Lower lobe of right lung (tissue), 2 donors: ENCODE measurements at regions not wholly inside any gene's neighbourhood (a gene's known extent, or its start where the extent isn't known, plus 50 kb on each side); places are given as distances from the start of the nearest gene placed in this dataset.

Experiments
- ATAC-seq, 2 donors: fragments of 200-7000 bp; cut with Tn5 transposase; one replicate each; pipeline ENCODE4 v1.9.1; 2020 to 2022; ENCODE audit warnings: mild to moderate bottlenecking in 2 of 2, moderate library complexity in 2 of 2
- DNase-seq: peaks from one replicate; pipeline ENCODE4 v3.0.0-alpha.2; 2020
- H3K27ac ChIP-seq: fragments of 200-600 bp; one replicate; pipeline ENCODE4 v1.8.0; 2022
- H3K27me3 ChIP-seq: fragments of 200-600 bp; one replicate; pipeline ENCODE4 v1.8.0; 2022; ENCODE audit warnings: low read depth
- H3K36me3 ChIP-seq: fragments of 200-600 bp; one replicate; pipeline ENCODE4 v1.8.0; 2022; ENCODE audit warnings: mild to moderate bottlenecking
- H3K4me1 ChIP-seq: fragments of 200-600 bp; one replicate; pipeline ENCODE4 v1.8.0; 2022
- H3K4me3 ChIP-seq: fragments of 200-600 bp; one replicate; pipeline ENCODE4 v1.8.0; 2022; ENCODE audit warnings: mild to moderate bottlenecking
- H3K9me3 ChIP-seq: fragments of 200-600 bp; one replicate; pipeline ENCODE4 v1.8.0; 2022
- intact Hi-C: fragments of 100-400 bp; cut with DNase I; formaldehyde crosslinking; loops from one replicate; pipeline ENCODE4 v1.11.0; 2022
- TF ChIP-seq, protein P1 (sequence below): fragments of 200-600 bp; IDR thresholded peaks from one replicate; pipeline ENCODE4 v1.8.0; 2022; ENCODE audit warnings: antibody characterized with exemption, mild to moderate bottlenecking
- donor health status: DM: no; HTN: yes; CAD: no; lungs with severe emphysema.

DNA sequence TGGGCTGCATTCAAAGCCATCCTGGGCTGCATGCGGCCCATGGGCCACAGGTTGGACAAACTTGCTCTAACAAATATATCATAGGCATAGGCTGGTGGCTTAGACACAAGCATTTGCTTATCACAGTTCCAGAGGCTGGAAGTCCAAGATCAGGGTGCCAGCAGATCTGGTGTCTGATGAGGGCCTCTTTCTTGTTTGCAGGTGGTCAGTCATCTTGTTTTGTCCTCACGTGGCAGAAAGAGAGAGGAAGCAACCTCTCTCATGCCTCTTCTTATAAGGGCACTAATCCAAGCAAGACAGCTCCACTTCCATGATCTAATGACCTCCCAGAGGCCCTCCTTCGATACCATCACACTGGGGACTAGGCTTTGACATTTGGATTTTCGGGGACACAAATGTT is 238.7 kb upstream of the TNRC6C start:
- no peaks in the 10 kb centered on the region for H3K9me3 ChIP-seq
- ATAC-seq (no peak), DNase-seq (no peak)
- H3K27ac ChIP-seq, result no peak overlapping the region
- no peaks in the 10 kb centered on the region for H3K36me3 ChIP-seq
- peaks cover 7% of the 10 kb centered on the region for H3K27me3 ChIP-seq
- intact Hi-C loops, result no loop called here
- no peaks in the 10 kb centered on the region for H3K4me1 ChIP-seq
- no peak overlapping the region for H3K4me3 ChIP-seq
- TF ChIP-seq, protein P1, sequence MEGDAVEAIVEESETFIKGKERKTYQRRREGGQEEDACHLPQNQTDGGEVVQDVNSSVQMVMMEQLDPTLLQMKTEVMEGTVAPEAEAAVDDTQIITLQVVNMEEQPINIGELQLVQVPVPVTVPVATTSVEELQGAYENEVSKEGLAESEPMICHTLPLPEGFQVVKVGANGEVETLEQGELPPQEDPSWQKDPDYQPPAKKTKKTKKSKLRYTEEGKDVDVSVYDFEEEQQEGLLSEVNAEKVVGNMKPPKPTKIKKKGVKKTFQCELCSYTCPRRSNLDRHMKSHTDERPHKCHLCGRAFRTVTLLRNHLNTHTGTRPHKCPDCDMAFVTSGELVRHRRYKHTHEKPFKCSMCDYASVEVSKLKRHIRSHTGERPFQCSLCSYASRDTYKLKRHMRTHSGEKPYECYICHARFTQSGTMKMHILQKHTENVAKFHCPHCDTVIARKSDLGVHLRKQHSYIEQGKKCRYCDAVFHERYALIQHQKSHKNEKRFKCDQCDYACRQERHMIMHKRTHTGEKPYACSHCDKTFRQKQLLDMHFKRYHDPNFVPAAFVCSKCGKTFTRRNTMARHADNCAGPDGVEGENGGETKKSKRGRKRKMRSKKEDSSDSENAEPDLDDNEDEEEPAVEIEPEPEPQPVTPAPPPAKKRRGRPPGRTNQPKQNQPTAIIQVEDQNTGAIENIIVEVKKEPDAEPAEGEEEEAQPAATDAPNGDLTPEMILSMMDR, result no peak

DNA sequence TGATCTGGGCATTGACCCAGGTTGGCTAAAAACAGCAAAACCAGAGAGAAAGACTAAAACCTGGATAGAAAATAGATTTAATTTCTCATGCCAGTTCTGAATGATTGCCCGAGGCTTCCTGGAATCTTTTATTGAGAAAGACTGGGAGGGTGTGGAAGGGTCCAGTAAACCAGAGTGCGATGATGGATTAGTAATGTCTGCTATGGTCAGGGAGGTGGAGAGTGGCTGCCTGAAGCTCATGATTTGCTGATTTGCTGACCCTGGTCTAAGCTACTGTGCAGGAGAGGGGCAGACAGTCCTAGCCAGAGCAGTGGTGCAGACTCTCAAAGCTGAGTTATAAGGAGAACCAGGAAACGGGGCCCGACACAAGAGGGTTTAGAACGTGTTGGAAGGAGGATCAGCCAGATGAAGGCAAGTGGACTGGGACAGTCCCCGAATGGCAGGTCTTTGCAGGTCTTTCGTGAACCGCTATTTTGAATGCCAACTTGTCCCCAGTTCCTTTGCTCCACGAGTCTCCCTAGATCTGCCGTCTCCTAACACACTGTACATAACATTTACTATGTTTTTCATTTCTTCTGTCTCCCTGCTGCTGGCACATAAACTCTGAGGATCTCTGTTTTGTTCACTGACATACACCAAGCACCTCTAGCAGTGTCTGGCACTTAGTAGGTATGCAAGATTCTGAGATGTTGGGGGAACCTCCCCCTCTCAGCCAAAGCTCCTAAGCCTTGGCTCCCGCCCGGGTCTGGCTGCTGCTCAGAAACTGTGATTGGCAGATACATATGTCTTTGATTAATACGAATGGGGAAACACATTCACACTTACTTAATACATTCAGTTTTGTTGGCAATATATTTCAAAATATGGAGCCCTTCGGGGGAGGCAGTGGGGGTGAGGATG is 237.3 kb upstream of the TNRC6C start:
- ATAC-seq (no peak), DNase-seq (no peak)
- no peaks in the 10 kb centered on the region for H3K36me3 ChIP-seq
- H3K27me3 ChIP-seq, result peaks cover 7% of the 10 kb centered on the region
- intact Hi-C loops, result no loop called here
- no peak overlapping the region for H3K4me3 ChIP-seq
- H3K9me3 ChIP-seq, result no peaks in the 10 kb centered on the region
- H3K27ac ChIP-seq, result no peak overlapping the region
- H3K4me1 ChIP-seq, result no peaks in the 10 kb centered on the region
- TF ChIP-seq, protein P1, result no peak

DNA sequence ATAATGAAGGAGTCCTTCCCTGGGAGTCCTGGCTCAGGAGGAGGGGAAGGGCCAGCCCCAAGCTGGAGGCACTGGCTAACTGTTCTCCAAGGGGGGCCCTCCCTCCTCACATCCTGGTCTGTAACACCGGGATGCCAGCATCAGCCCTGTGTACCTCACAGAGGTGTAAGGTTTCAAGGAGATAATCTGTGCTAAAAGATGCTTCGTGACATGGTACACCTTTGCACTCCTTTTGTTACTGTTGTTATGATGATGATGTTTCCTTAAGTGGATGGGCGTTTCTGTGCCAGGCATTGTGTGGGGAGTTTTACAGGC is 236.7 kb upstream of the TNRC6C start:
- H3K4me3 ChIP-seq, result no peak overlapping the region
- no peaks in the 10 kb centered on the region for H3K36me3 ChIP-seq
- H3K27me3 ChIP-seq, result peaks cover 7% of the 10 kb centered on the region
- H3K27ac ChIP-seq, result no peak overlapping the region
- intact Hi-C loops, result no loop called here
- ATAC-seq (no peak), DNase-seq (no peak)
- no peaks in the 10 kb centered on the region for H3K4me1 ChIP-seq
- TF ChIP-seq, protein P1, result no peak
- no peaks in the 10 kb centered on the region for H3K9me3 ChIP-seq

DNA sequence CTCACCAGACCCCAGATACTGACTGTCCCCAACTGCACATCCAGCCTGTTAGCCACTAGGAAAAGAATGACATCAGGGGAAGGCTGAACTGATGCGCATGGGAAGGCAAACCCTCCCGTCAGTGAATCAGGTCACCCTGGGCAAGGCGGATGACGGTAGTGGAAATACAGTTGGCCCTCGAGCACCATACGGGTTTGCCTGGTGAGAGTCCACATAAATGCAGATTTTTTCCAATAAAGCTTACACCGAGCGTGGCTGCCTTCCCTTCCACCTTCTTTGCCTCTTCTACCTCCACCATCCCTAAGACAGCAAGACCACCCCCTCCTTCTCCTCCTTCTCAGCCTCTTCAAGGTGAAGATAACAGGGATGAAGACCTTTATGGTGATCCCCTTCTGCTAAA is 236.1 kb upstream of the TNRC6C start:
- no peak overlapping the region for H3K27ac ChIP-seq
- DNase-seq (no peak), ATAC-seq (no peak)
- H3K4me1 ChIP-seq, result no peaks in the 10 kb centered on the region
- TF ChIP-seq, protein P1, result no peak
- H3K36me3 ChIP-seq, result no peaks in the 10 kb centered on the region
- intact Hi-C loops, result no loop called here
- peaks cover 7% of the 10 kb centered on the region for H3K27me3 ChIP-seq
- H3K4me3 ChIP-seq, result no peak overlapping the region
- no peaks in the 10 kb centered on the region for H3K9me3 ChIP-seq

DNA sequence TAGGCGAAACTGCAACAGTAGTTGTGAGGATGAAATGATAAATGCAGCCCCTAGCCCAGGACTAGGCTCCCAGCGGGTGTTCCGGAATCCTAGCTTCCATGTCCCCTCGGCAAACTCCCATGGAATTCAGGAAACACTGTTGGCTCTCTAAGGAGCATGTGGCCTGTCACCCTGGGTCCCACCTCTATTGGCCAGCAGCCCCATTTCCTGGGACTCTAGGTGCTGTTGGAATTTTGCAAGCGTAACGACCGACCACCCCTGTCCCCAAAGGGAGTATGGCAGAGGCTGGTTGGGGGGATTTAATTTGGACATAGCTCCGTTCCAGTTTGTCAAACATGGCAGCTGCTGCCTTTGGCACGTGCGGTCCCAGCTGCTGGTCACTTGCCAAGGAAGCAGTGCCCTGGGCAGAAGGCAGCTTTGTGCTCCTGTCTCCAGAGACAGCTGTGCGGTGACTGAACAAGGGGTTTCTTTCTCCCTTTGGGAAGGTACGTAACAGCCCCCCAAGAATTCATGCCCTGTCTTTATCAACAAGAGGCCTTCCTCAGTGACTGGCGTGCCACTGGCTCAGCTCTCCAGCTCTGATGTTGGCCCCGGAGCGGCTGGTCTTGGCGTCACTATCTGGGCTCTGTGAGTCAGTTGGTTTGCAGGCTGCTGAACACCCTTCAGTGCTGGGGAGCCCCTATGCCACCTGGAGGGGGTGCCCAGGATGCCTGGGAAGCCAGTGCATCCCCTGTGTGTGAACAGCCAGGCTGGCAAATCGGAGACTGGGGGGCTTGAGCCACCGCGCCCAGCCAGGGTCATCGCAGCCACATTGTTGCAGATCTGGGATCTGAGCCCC is 235.2 kb upstream of the TNRC6C start:
- DNase-seq, result no peak
- intact Hi-C loops, result no loop called here

More for the DNA sequence above, 235.2 kb upstream of the TNRC6C start:
- H3K27me3 ChIP-seq, result peaks cover 7% of the 10 kb centered on the region
- H3K9me3 ChIP-seq, result no peaks in the 10 kb centered on the region
- H3K36me3 ChIP-seq, result no peaks in the 10 kb centered on the region
- no peak for ATAC-seq
- H3K27ac ChIP-seq, result no peak overlapping the region
- H3K4me3 ChIP-seq, result no peak overlapping the region
- no peaks in the 10 kb centered on the region for H3K4me1 ChIP-seq
- TF ChIP-seq, protein P1, result no peak
